NCI-H774 (cell line): ENCODE measurements at regions not wholly inside any gene's neighbourhood (a gene's known extent, or its start where the extent isn't known, plus 50 kb on each side); places are given as distances from the start of the nearest gene placed in this dataset.
"Not testable (repeated sequence)": the region's sequence is repeated elsewhere in the genome, so short reads cannot be mapped to it uniquely, and the experiment has no call there.

ENCODE experiments used
- DNase-seq: peaks from one replicate; lab custom pipeline; 2025; lab: John Stamatoyannopoulos, UW

DNA sequence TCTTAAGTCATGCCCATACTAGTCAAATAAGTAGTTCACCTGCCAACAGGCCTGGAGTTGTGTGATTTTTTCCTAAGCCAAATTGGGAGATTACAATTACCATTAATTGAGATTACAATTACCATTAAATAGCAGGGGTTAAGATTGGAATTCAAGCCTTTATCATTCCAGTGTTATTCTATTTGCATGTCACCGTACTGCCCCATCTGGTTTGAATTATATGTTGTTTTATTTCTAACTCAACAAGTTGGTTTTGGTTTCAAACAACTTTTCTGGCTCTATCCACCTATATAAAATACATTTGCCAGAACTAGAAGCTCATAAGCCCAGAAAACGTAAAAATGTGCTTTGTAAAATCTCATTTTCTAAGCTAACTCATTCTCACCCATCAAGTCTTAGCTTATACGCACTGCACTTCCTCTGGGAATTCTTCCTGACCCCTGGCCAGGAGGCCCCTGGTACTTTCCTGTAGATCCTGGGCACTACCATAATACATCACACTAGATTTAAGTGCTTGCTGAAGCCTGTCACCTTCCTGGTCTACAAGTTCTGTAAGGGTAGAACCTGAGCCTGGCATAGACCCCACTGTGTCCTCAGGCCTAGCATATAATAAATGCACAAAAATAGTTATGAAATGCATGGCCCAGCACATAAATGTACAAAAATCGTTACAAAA lies 242.0 kb upstream of the TRPM3 start:
- no peak for DNase-seq

DNA sequence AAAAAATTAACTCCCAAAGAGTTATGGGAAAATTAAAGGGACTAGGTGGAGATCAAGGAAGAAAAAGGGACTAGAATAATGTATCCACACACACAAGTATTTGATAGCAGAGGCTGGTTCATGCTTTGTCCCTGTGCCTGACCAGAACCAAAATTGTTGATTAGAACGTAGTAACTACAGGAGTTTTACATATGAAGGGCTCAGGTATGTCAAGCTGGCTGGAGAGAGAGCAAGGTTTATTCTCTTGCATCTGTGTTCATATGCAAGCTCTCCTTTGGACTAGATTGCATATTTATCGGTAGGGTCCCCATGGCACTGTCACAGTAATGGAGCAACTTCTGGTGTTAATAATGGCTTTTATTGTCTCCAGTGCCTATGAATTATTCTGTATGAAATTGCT lies 239.9 kb upstream of the TRPM3 start:
- no peak for DNase-seq

GRCh38 chr9:71357346-71357745 lies 235.9 kb upstream of the TRPM3 start:
- DNase-seq: no peak

GRCh38 chr9:71355884-71356283 lies 234.5 kb upstream of the TRPM3 start:
- DNase-seq: no peak

DNA sequence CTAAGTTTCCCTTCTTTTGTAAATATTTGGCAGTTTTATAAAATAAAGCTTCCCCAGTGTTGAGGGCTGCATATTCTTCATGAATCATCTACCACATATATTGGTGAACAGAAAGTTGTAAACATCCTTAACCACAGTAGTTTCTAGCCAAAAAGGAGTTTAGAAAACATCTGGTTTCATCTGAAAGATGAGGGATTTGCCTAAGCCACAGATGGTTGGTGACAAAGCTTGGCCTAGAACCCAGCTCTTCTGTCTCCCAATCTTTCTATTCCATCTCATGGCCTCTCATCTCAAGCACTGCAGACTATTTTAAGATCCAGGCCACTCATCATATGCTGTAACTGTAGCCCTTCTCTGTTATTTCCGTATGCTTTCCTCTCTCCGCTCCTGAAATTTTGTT lies 232.3 kb upstream of the TRPM3 start:
- DNase-seq: no peak

GRCh38 chr9:71352837-71353236 lies 231.4 kb upstream of the TRPM3 start:
- no peak for DNase-seq

- no peak for DNase-seq
Observed at GRCh38 chr9:71349218-71349617, 227.8 kb upstream of the TRPM3 start.

GRCh38 chr9:71333321-71333720 lies 211.9 kb upstream of the TRPM3 start:
- DNase-seq: no peak

GRCh38 chr9:71331603-71332002 lies 210.2 kb upstream of the TRPM3 start:
- no peak for DNase-seq

DNA sequence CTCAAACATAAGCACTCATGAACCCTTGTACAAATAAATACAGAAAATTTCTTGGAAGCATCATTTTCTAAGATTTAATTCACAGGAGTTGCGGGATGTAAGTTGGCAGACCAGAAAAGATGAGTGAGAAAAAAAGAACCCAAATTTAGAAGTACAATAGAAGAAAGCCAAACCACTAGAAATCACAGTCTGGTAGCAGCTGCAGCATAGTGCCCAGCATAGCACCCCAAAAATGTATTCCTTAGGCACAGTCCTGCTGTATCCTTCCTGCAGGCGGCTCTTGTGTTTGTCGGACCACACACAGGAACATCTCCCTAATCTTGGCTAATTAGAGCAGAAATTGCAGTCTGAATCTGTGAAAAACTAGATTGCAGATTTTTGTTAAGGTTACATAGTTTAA lies 208.5 kb upstream of the TRPM3 start:
- DNase-seq: no peak

GRCh38 chr9:71326360-71326759 lies 204.9 kb upstream of the TRPM3 start:
- no peak for DNase-seq

GRCh38 chr9:71323357-71323756 lies 201.9 kb upstream of the TRPM3 start:
- no peak for DNase-seq

- no peak for DNase-seq
Observed at GRCh38 chr9:71322311-71322710, 200.9 kb upstream of the TRPM3 start.

DNA sequence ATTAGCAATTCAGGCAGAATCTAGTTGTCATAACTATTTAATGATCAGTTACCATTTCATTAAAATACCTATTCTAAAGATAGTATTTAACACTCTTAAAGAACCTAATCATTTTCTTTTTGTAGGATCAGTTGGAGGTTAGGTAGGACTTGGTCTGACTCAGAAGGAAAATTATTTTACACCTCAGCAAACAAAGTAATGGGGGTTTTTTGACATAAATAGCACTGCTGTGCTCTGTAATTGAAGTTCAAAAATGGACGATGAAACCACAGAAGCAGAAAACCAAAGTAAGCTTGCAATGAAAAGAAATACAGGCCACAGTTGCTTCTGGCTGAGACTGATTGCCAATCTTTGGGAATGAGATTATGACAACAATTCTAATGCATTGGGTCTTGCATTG lies 187.0 kb upstream of the TRPM3 start:
- no peak for DNase-seq

GRCh38 chr9:71306134-71306533 lies 184.7 kb upstream of the TRPM3 start:
- no peak for DNase-seq

- DNase-seq: no peak
Observed at GRCh38 chr9:71303351-71303750, 181.9 kb upstream of the TRPM3 start.

GRCh38 chr9:71302776-71303175 lies 181.4 kb upstream of the TRPM3 start:
- DNase-seq: no peak

DNA sequence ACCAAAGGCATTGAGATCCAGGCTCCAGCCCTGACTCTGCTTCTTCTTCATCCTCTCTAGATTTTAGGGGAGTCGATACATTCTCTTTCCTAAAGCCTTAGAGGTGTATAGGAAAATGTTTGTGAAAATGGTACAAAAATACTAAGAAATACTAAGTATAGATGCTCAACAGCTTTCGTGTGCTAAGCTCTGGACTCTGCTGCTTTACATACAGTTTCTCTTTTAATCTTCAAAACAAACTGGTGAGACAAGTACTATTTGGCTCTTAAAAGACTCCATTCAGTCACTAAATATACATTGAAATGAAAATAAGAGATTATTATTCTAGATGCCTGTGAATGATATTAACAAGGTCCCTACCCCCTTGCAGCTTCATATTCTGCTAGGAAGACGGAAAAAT lies 174.5 kb upstream of the TRPM3 start:
- DNase-seq: no peak

- no peak for DNase-seq
Observed at GRCh38 chr9:71286146-71286545, 164.7 kb upstream of the TRPM3 start.

- peak; percentile 50 for DNase-seq
Observed at GRCh38 chr9:71285191-71285656, 163.8 kb upstream of the TRPM3 start.

- not testable (repeated sequence) for DNase-seq
Observed at GRCh38 chr9:71282116-71282515, 160.7 kb upstream of the TRPM3 start.

DNA sequence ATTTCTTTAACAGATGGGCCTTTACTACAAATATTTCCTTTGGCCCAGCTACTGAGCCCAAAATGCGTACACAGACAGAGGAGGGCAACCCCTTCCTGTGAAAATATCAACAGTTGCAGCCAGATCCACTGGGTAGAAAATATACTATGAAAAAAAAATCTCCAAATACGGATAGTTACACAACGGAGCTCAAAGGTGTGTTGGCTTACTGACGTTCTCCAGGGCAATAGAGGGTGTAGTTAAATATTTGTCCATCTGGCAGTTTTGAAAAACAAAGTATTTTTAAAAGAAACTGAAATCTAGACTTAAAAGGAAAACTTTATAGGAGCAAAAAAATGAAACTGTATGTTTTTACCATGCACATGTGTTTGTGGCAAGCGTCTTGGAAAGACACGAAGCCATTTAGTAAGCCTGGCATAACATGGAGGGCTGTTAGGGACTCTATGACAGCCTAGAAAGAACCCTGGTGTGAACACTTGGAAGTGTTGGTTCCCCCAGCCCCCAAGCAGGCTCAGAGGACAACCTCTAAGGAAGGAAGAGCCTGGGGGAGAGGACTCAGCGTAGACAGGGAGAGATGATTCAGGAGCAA lies 157.8 kb upstream of the TRPM3 start:
- no peak for DNase-seq

- no peak for DNase-seq
Observed at GRCh38 chr9:71273613-71274012, 152.2 kb upstream of the TRPM3 start.

- DNase-seq: no peak
Observed at GRCh38 chr9:71271602-71272001, 150.2 kb upstream of the TRPM3 start.
